NCI-H526 treated with DMSO at 0.1 percent for 48 hours (cell line): ENCODE measurements at regions not wholly inside any gene's neighbourhood (a gene's known extent, or its start where the extent isn't known, plus 50 kb on each side); places are given as distances from the start of the nearest gene placed in this dataset.

Experiments
- DNase-seq: peaks from one replicate; lab custom pipeline; 2025; lab: John Stamatoyannopoulos, UW

- DNase-seq = no peak
Observed at GRCh38 chr4:81946996-81947395, 426.8 kb downstream of the HNRNPD start.

DNA sequence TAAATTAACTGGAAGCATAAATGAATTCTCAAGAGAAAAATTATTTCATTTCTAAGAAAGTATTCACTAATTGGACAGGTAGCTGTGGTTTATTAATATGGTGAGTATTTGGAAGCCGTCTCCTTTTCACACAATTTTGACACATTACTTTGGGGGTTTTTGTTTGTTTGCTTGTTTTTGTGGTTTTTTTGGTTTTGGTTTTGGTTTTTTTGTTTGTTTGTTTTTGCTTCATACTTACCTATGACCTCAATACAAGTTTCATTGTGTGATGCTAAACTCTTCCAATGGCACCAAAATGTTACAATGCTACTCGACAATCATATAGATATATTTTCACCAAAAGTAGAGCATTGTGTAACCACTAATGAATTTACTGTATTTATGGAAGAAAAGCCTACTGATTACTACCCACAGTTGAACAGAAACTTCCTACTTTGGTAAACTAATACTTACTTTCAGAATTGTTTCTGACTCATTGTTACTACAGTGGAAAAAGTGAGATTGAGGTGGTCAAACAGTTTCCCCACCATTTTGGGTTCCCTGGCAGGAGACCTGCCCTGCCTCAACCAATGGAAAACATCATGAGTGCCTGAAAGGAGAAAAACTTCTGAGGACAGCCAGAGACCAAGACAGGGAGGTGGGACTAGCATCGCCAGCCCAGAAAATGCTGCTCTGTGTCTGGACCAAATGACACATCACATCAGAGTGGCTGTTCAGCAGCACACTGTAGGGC, 443.1 kb downstream of the HNRNPD start:
- DNase-seq = no peak

DNA sequence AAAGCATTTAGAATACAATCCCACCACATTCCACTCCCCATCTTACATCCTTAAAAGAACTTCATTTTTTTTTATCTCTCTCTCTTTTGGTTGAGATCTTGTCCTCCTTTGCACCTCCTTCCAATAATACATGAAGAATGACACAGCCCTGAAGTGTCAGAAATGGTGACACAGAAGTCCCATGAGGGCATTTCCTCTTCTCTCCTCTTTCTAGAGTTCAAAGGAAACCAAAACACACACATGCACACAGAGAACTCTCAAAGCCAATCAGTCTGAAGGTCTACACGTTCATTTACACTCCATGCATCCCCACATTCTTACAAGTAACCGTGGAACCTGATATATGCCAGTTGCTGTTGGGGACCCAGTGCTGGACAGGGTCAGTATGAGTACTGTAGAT, 450.7 kb downstream of the HNRNPD start:
- DNase-seq = no peak

DNA sequence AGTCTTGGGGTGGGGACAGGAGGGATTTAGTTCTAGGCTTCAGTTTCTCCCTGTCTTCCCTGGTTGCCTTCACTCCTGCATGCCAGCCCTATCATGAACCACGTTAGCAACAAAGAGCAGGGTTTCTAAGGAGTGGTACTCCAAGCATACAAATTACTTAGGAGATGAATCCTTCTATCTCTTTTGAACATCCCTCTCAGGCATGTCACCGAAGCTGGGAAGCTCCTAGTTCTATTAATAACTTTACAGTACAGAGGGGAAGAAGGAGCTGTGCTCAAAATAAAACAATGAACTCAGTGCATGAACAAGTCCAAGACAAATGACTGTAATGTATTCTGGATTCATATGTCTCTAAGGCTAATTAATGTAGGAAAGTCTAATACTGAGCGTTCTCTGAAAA, 450.6 kb upstream of the RASGEF1B start:
- no peak for DNase-seq

- no peak for DNase-seq
Observed at GRCh38 chr4:81921751-81922159, 450.0 kb upstream of the RASGEF1B start.

DNA sequence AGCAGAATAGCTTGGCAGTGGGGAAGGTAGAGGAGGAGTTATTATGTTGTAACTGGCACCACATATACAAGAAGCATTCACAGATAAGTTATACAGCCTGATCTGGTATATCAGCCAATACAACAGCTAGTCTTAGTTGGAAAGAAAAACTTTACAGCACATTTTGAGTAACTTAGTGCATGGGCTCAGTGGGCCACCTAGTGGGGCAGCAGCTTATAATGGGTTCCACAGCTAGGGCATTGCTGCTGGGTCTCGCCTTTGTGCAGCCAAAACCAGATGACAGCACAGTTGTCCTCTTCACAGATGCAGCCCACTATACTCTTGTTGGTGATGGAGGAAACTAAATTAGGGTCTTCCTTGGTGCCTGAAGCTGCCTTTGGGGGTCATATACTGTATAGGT, 448.1 kb upstream of the RASGEF1B start:
- no peak for DNase-seq

DNA sequence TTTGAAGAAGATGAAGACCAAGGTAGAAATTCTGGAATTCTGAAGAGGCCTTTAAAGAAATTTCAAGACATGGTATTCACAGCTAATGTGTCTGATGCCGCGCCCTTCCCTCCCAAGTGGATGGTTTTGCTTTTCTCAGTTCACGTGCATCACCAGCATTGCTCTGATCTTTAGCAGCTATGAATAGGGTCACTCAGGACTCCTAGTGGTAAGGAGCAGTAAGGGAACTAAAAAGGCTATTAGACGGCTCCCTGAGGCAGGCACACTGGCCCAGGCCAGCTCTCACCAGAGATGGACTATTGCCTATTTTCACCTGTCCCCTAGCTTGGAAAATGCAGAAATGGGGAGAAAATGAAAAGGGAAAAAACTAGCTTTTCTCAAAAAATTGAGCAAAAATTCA, 447.5 kb upstream of the RASGEF1B start:
- DNase-seq = no peak

GRCh38 chr4:81915430-81915829, 443.7 kb upstream of the RASGEF1B start:
- no peak for DNase-seq

DNA sequence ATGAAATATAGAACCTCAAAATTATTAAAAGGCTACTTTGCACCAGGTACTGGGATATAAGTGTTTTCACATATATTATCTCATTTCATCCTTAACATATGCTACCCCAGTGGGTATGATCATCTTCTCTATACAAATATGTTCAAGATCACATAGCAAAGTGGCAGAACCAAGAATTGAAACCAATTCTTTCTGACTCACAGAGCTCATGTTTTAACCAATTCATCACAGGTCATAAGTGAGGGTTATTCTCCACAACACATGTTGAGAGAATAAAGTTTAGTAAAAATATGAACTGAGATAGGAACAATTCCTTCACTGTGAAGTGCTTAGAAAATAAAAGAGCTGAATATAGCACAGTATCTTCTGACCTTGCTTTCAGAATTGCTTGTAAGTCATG, 442.9 kb upstream of the RASGEF1B start:
- no peak for DNase-seq

- DNase-seq = peak; percentile 2
Observed at GRCh38 chr4:81913427-81913879, 441.7 kb upstream of the RASGEF1B start.

DNA sequence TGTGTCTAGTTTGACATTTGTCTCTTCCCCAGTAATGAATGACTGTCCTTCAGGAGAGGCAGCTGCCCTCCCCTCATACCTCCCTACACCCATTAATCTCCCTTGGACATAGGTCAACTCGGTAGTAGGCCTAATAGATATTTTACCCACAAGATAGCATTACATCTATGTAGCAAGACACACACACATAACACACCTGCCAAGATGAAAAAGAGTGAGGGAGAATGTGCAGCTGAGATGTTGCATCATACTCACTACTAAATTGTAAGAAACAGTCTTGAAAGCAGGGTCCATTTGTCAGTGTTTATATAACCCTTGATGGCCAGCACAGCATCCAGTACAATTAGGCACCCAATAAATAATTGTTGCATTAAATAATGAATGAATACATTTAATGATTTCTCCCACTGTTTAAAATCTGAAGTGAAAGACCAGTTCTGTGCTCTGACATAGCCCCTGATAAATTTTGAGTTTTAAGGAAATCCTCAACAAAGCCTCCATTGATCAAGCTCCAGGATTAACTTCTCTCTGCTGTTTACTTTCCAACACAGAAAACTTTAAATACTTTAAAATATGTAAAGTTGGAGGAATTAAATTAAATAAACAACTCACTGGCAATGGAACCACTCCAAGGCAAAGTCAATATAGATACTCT, 440.8 kb upstream of the RASGEF1B start:
- no peak for DNase-seq

DNA sequence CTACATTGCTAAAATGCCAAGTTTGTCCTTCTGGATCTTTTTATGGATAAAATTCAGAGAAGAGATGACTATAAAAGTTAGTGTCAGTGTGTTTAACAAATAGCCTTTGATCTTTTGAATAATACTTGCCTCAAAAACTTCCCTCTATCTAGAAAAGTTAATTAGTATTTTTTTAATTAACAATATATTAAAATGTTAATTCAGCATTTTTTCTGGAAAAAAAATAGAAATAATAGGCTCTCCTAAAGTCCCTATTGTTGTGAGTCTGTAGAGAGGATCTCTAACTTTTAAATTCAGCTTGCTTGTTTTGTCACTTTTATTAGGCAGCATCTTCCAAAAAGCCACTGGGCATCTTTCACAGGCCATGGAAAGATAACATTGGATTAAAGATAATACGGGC, 435.2 kb upstream of the RASGEF1B start:
- DNase-seq = no peak

DNA sequence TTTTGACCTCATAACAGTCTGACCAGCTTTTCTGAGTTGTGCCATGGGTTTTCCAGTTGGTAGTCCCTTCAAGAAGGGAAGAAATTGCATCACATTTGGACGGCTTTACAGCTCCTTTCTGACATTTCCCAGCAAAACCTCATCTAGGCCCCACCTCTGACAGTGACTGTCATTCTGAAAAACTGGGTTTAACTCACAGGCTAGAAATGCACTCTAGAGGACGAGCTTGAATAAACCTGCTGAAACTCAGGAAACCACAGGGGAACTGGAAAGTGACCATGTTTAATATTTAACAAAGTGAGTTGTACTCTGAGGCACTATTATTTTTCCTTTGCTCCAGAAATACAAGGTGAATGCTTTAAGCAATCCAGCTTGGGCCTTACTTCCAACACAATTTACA, 434.3 kb upstream of the RASGEF1B start:
- no peak for DNase-seq

DNA sequence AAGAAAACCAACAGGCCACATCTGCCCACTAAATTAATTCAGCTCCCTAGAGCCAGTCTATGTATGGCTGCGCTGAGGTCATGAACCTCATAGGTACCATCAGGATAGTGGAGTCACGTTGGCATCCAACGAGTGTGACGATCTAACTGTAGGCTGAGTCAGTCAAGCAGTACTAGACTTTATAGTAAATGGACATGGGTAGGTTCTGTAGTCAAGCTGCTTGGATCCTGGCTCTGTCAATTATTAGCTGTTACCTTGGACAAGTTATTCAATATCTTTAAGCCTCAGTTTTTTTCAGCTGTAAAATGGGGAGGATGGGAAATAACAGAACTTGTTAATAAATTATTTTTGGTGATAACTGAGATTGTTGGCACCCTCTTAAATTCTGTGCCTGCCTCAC, 432.4 kb upstream of the RASGEF1B start:
- no peak for DNase-seq

DNA sequence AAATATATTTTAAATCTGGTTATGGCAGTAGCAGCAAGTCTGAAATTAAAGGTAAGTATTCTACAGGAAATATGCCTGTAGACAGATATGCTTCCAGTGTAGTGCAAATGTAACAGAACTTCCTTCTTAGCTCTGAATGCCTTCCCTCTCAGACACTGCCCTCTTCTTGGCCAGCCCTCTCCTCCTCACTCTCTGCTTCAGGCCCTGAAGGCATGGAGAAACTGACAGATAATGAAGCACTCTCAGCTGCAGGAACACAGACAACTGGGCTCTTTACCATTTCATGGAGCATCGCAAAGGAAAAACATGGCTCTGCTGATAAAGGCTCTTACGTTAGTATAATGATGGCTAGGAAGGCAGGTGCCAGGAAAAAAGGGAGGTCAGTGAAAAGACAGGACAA, 431.5 kb upstream of the RASGEF1B start:
- no peak for DNase-seq

- no peak for DNase-seq
Observed at GRCh38 chr4:81898862-81899504, 427.3 kb upstream of the RASGEF1B start.

- DNase-seq = no peak
Observed at GRCh38 chr4:81896936-81897335, 425.2 kb upstream of the RASGEF1B start.

GRCh38 chr4:81891005-81891996, 419.6 kb upstream of the RASGEF1B start:
- no peak for DNase-seq

GRCh38 chr4:81884986-81885385, 413.3 kb upstream of the RASGEF1B start:
- no peak for DNase-seq

GRCh38 chr4:81883530-81884450, 412.1 kb upstream of the RASGEF1B start:
- DNase-seq = no peak

DNA sequence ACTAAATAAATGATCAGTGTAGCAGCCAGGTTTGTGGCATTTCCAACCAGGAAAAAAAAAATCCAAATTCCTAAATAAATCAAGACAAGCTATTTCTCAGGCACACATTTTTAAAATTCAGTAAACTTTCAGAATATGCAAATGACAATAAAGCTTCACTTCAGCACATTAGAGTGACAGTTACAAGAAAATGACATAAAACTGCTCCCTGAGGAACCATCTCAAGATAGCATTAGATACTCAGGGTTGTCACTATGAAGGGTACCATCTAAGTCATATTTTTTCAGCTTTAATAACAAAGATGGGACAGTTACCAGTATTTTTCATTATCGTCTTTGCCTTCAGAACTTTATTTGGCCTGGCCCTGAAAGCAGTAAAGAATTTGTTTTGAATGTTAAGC, 411.3 kb upstream of the RASGEF1B start:
- DNase-seq = no peak
